Ovary (tissue), 3 donors: ENCODE measurements at regions not wholly inside any gene's neighbourhood (a gene's known extent, or its start where the extent isn't known, plus 50 kb on each side); places are given as distances from the start of the nearest gene placed in this dataset.

Experiments used
- CTCF ChIP-seq, 3 donors: fragments of 450-650 bp in 2 of 3; fragments of 200-600 bp in 1 of 3; IDR thresholded peaks; one replicate each; pipeline versions ENCODE4 v1.5.1 to v1.8.0; 2016 to 2022; ENCODE audit warnings: antibody characterized with exemption in 3 of 3, mild to moderate bottlenecking in 1 of 3
- EP300 ChIP-seq: sonication (generic); formaldehyde crosslinking; IDR thresholded peaks from one replicate; pipeline ENCODE4 v1.6.1; 2017; ENCODE audit warnings: antibody characterized with exemption
- donor health status: DM: no; HTN: no; CAD: no.

GRCh38 chr3:82496890-82497560, 735.6 kb upstream of the GBE1 start:
- TF ChIP-seq CTCF (IDR thresholded peaks at IDR 0.05), result no peak
- TF ChIP-seq EP300, result no peak
